HepG2 (cell line): ENCODE measurements at regions not wholly inside any gene's neighbourhood (a gene's known extent, or its start where the extent isn't known, plus 50 kb on each side); places are given as distances from the start of the nearest gene placed in this dataset.

ENCODE experiments used
- ATAC-seq: fragments of 200-7000 bp; cut with Tn5 transposase; 3 replicates; pipeline ENCODE4 v1.9.1; 2020; ENCODE audit warnings: mild to moderate bottlenecking, moderate library complexity
- BruUV-seq: library from RNA; stranded (reverse); fragments of 400-500 nt; replicated peaks from 2 replicates; lab custom pipeline; 2021; lab: Mats Ljungman, UMichigan
- CTCF ChIA-PET: fragments of 300-600 bp; formaldehyde crosslinking; extraction: SDS; loops from one replicate; lab custom pipeline; 2021; ENCODE audit warnings: low total read pairs, inconsistent platforms, low intra/inter-chr PET ratio; lab: Yijun Ruan, JAX
- POLR2A ChIA-PET: fragments of 350-600 bp; sonication (Branson Sonifier 250); formaldehyde crosslinking; loops from one replicate; lab custom pipeline; 2020; ENCODE audit warnings: antibody characterized with exemption, inconsistent platforms; lab: Yijun Ruan, JAX
- DNase-seq: peaks from one replicate; pipeline ENCODE4 v3.0.0-alpha.2; 2015; ENCODE audit warnings: low spot score
- FAIRE-seq: peaks from 3 replicates; lab custom pipeline; 2011; peaks lifted over from hg19 to GRCh38; lab: Jason Lieb, UNC
- H2AFZ ChIP-seq: one replicate; pipeline ENCODE4 v1.6.1; 2011; ENCODE audit warnings: low read length, inconsistent platforms
- H3K27ac ChIP-seq: fragments of 300-600 bp; 3 replicates; pipeline ENCODE4 v1.8.0; 2011; ENCODE audit warnings: mixed run types, mild to moderate bottlenecking, mixed read lengths, low read length, inconsistent platforms; ENCODE audit not compliant: insufficient read depth; ENCODE audit errors: extremely low read length
- H3K27me3 ChIP-seq, 2 experiments: fragments of 200-600 bp in 1 of 2; 2 replicates in 1 of 2; 3 replicates in 1 of 2; pipeline versions ENCODE4 v1.6.0 to v1.8.0; 2011; ENCODE audit warnings: low read length in 2 of 2, mild to moderate bottlenecking in 2 of 2, moderate library complexity in 2 of 2, inconsistent platforms in 1 of 2; ENCODE audit not compliant: insufficient read depth in 2 of 2, control insufficient read depth in 1 of 2
- H3K36me3 ChIP-seq, 2 experiments: fragments of 200-600 bp in 1 of 2; replicated peaks in 1 of 2; 2 replicates in 1 of 2; 3 replicates in 1 of 2; pipeline versions ENCODE4 v1.5.1 to v1.8.0; 2011; ENCODE audit warnings: low read length in 2 of 2, inconsistent platforms in 1 of 2; ENCODE audit not compliant: insufficient read depth in 2 of 2, control insufficient read depth in 1 of 2
- H3K4me1 ChIP-seq: 2 replicates; pipeline ENCODE4 v1.5.1; 2012; ENCODE audit warnings: low read length, inconsistent platforms; ENCODE audit not compliant: insufficient read depth
- H3K4me2 ChIP-seq: 2 replicates; pipeline ENCODE4 v1.6.0; 2011; ENCODE audit warnings: low read depth, low read length, inconsistent platforms
- H3K4me3 ChIP-seq, 3 experiments: fragments of 200-600 bp in 1 of 3; sonication (generic), shearing (Covaris generic) in 1 of 3; replicated peaks in 1 of 3; 2 replicates each; pipeline ENCODE4 v1.5.1; 2011 to 2016; ENCODE audit warnings: low read length in 3 of 3, inconsistent platforms in 2 of 3, low read depth in 2 of 3, mild to moderate bottlenecking in 2 of 3, control low read depth in 1 of 3, mixed read lengths in 1 of 3; ENCODE audit not compliant: insufficient read depth in 1 of 3
- H3K79me2 ChIP-seq: one replicate; pipeline ENCODE4 v1.6.1; 2011; ENCODE audit warnings: low read length, inconsistent platforms; ENCODE audit not compliant: insufficient read depth
- H3K9ac ChIP-seq: 2 replicates; pipeline ENCODE4 v1.6.0; 2011; ENCODE audit warnings: mild to moderate bottlenecking, low read depth, low read length, inconsistent platforms; ENCODE audit not compliant: insufficient read depth
- H3K9me3 ChIP-seq: 2 replicates; pipeline ENCODE4 v1.5.1; 2012; ENCODE audit warnings: mild to moderate bottlenecking, low read length
- H4K20me1 ChIP-seq: 2 replicates; pipeline ENCODE4 v1.6.0; 2011; ENCODE audit warnings: inconsistent platforms, mild to moderate bottlenecking, low read length, moderate library complexity; ENCODE audit not compliant: insufficient read depth
- BORCS8-MEF2B ChIP-seq: sonication (generic); formaldehyde crosslinking; IDR thresholded peaks from 2 replicates; pipeline ENCODE4 v1.8.0; 2022; ENCODE audit warnings: mild to moderate bottlenecking, missing genetic modification reagents
- DPF2 ChIP-seq: sonication (generic); formaldehyde crosslinking; IDR thresholded peaks from 2 replicates; pipeline ENCODE4 v1.4.0; 2020; ENCODE audit warnings: mild to moderate bottlenecking, low read depth, missing genetic modification reagents, borderline replicate concordance
- ETV5 ChIP-seq: IDR thresholded peaks from 2 replicates; pipeline ENCODE4 v1.6.1; 2018; ENCODE audit warnings: missing biosample characterization, missing genetic modification reagents, inconsistent platforms, borderline replicate concordance
- KDM5B ChIP-seq: sonication (generic); formaldehyde crosslinking; IDR thresholded peaks from 2 replicates; pipeline ENCODE4 v1.4.0; 2020; ENCODE audit warnings: missing genetic modification reagents, mild to moderate bottlenecking, borderline replicate concordance
- PCBP1 ChIP-seq: fragments of 200-400 bp; formaldehyde crosslinking; IDR thresholded peaks from 2 replicates; pipeline ENCODE4 v1.6.1; 2017; ENCODE audit warnings: mild to moderate bottlenecking, low read depth, low read length, borderline replicate concordance
- RFX3 ChIP-seq: IDR thresholded peaks from 2 replicates; pipeline ENCODE4 v1.6.1; 2016; ENCODE audit warnings: missing biosample characterization, missing genetic modification reagents
- ZNF224 ChIP-seq: sonication (generic); formaldehyde crosslinking; IDR thresholded peaks from 2 replicates; pipeline ENCODE4 v1.5.0; 2020; ENCODE audit warnings: mild to moderate bottlenecking, missing genetic modification reagents
- ZNF256 ChIP-seq: sonication (generic); formaldehyde crosslinking; conservative IDR thresholded peaks from 2 replicates; pipeline ENCODE4 v1.4.0; 2020; ENCODE audit warnings: missing genetic modification reagents
- ZNF317 ChIP-seq: sonication (generic); formaldehyde crosslinking; IDR thresholded peaks from 2 replicates; pipeline ENCODE4 v1.5.0; 2020; ENCODE audit warnings: mild to moderate bottlenecking, missing genetic modification reagents
- ZNF326 ChIP-seq: sonication (generic); formaldehyde crosslinking; IDR thresholded peaks from 2 replicates; pipeline ENCODE4 v1.4.0; 2020; ENCODE audit warnings: missing genetic modification reagents, borderline replicate concordance
- ZNF557 ChIP-seq: sonication (generic); formaldehyde crosslinking; IDR thresholded peaks from 2 replicates; pipeline ENCODE4 v1.4.0; 2020; ENCODE audit warnings: missing genetic modification reagents
- ZNF567 ChIP-seq: sonication (generic); formaldehyde crosslinking; IDR thresholded peaks from 2 replicates; pipeline ENCODE4 v1.8.1; 2023; ENCODE audit warnings: mild to moderate bottlenecking, missing genetic modification reagents, borderline replicate concordance
- ZNF652 ChIP-seq: IDR thresholded peaks from 2 replicates; pipeline ENCODE4 v1.6.1; 2016; ENCODE audit warnings: low read depth, borderline replicate concordance
- ZNF672 ChIP-seq: sonication (generic); formaldehyde crosslinking; IDR thresholded peaks from 2 replicates; pipeline ENCODE4 v1.8.1; 2022; ENCODE audit warnings: missing genetic modification reagents
- ZNF724P ChIP-seq: sonication (generic); formaldehyde crosslinking; IDR thresholded peaks from 2 replicates; pipeline ENCODE4 v1.8.0; 2022; ENCODE audit warnings: missing genetic modification reagents, borderline replicate concordance
- WGBS: methylation state at CpG from one replicate; pipeline ENCODE4 v1.1.6; 2017; ENCODE audit warnings: low lambda C conversion rate; 5-methylcytosine and 5-hydroxymethylcytosine counted together
- in situ Hi-C: cut with HindIII; loops from 2 replicates; pipeline ENCODE4 v1.10.0; 2017; ENCODE audit warnings: low pct_unique_long_range_greater_than_20kb; ENCODE audit not compliant: extremely low pct_ligation_motif_present
- intact Hi-C: fragments of 100-400 bp; cut with micrococcal nuclease; formaldehyde crosslinking; loops from one replicate; pipeline ENCODE4 v1.10.0; 2022; ENCODE audit not compliant: unreplicated experiment
- TF ChIP-seq, protein P1 (sequence below): sonication (generic); formaldehyde crosslinking; IDR thresholded peaks from 2 replicates; pipeline ENCODE4 v1.8.1; 2022; ENCODE audit warnings: mild to moderate bottlenecking, missing genetic modification reagents
- TF ChIP-seq, protein P2 (sequence below): sonication (generic); formaldehyde crosslinking; IDR thresholded peaks from 2 replicates; pipeline ENCODE4 v1.4.0; 2020; ENCODE audit warnings: missing genetic modification reagents
- TF ChIP-seq, protein P3 (sequence below): sonication (generic); IDR thresholded peaks from 2 replicates; pipeline ENCODE4 v1.6.1; 2016; ENCODE audit warnings: low read depth, borderline replicate concordance
- TF ChIP-seq, protein P4 (sequence below): sonication (generic); formaldehyde crosslinking; IDR thresholded peaks from 2 replicates; pipeline ENCODE4 v1.4.0; 2020; ENCODE audit warnings: missing genetic modification reagents, borderline replicate concordance
- TF ChIP-seq, protein P5 (sequence below): IDR thresholded peaks from 2 replicates; pipeline ENCODE4 v1.6.1; 2016

DNA sequence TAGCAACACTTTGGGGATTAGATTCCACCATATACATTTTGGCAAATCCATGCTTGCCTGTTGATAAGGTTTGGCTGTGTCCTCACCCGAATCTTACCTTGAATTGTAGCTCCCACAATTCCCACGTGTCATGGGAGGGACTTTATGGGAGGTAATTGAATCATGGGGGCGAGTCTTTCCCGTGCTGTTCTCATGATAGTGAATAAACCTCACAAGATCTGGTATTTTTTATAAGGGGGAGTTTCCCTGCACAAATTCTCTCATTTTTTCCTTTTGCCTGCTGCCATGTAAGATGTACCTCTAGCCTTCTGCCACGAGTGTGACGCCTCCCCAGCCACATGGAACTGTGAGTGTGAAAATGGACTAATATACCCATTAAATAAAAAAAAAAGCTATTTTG lies 265.3 kb downstream of the MRPL39 start:
- 4% methylated on average over 6 of the region's 6 CpGs for WGBS
- Histone ChIP-seq H3K4me3 (no peak overlapping the region), H2AFZ (no peak overlapping the region), H3K27ac (no peak overlapping the region), H3K9me3 (peaks cover 85% of the 10 kb centered on the region), H4K20me1 (no peaks in the 10 kb centered on the region), H3K4me1 (no peaks in the 10 kb centered on the region), H3K4me2 (no peak overlapping the region), H3K27me3 (no peaks in the 10 kb centered on the region), H3K9ac (no peak overlapping the region), H3K36me3 (no peaks in the 10 kb centered on the region), H3K79me2 (no peaks in the 10 kb centered on the region)
- in situ Hi-C loops, result no loop called here
- intact Hi-C loops, result no loop called here
- ChIA-PET CTCF (no interaction called here), POLR2A (no interaction called here)
- TF ChIP-seq ZNF256 (no peak), PCBP1 (no peak), BORCS8-MEF2B (no peak), ZNF557 (CRISPR knock-in tag) (no peak), RFX3 (no peak), KDM5B (CRISPR knock-in tag) (no peak), ZNF317 (CRISPR knock-in tag) (no peak), ZNF672 (no peak), DPF2 (no peak), ZNF652 (CRISPR knock-in tag) (no peak), ZNF224 (CRISPR knock-in tag) (no peak), ZNF567 (CRISPR knock-in tag) (no peak), ETV5 (CRISPR knock-in tag) (no peak), ZNF724P (CRISPR knock-in tag) (no peak), ZNF326 (CRISPR knock-in tag) (no peak)
- TF ChIP-seq, protein P1, sequence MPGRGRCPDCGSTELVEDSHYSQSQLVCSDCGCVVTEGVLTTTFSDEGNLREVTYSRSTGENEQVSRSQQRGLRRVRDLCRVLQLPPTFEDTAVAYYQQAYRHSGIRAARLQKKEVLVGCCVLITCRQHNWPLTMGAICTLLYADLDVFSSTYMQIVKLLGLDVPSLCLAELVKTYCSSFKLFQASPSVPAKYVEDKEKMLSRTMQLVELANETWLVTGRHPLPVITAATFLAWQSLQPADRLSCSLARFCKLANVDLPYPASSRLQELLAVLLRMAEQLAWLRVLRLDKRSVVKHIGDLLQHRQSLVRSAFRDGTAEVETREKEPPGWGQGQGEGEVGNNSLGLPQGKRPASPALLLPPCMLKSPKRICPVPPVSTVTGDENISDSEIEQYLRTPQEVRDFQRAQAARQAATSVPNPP (CRISPR knock-in tag), result no peak
- TF ChIP-seq, protein P2, sequence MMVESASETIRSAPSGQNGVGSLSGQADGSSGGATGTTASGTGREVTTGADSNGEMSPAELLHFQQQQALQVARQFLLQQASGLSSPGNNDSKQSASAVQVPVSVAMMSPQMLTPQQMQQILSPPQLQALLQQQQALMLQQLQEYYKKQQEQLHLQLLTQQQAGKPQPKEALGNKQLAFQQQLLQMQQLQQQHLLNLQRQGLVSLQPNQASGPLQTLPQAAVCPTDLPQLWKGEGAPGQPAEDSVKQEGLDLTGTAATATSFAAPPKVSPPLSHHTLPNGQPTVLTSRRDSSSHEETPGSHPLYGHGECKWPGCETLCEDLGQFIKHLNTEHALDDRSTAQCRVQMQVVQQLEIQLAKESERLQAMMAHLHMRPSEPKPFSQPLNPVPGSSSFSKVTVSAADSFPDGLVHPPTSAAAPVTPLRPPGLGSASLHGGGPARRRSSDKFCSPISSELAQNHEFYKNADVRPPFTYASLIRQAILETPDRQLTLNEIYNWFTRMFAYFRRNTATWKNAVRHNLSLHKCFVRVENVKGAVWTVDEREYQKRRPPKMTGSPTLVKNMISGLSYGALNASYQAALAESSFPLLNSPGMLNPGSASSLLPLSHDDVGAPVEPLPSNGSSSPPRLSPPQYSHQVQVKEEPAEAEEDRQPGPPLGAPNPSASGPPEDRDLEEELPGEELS, result no peak
- TF ChIP-seq, protein P3, sequence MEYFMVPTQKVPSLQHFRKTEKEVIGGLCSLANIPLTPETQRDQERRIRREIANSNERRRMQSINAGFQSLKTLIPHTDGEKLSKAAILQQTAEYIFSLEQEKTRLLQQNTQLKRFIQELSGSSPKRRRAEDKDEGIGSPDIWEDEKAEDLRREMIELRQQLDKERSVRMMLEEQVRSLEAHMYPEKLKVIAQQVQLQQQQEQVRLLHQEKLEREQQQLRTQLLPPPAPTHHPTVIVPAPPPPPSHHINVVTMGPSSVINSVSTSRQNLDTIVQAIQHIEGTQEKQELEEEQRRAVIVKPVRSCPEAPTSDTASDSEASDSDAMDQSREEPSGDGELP, result no peak
- TF ChIP-seq, protein P4, sequence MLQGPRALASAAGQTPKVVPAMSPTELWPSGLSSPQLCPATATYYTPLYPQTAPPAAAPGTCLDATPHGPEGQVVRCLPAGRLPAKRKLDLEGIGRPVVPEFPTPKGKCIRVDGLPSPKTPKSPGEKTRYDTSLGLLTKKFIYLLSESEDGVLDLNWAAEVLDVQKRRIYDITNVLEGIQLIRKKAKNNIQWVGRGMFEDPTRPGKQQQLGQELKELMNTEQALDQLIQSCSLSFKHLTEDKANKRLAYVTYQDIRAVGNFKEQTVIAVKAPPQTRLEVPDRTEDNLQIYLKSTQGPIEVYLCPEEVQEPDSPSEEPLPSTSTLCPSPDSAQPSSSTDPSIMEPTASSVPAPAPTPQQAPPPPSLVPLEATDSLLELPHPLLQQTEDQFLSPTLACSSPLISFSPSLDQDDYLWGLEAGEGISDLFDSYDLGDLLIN, result no peak
- TF ChIP-seq, protein P5, sequence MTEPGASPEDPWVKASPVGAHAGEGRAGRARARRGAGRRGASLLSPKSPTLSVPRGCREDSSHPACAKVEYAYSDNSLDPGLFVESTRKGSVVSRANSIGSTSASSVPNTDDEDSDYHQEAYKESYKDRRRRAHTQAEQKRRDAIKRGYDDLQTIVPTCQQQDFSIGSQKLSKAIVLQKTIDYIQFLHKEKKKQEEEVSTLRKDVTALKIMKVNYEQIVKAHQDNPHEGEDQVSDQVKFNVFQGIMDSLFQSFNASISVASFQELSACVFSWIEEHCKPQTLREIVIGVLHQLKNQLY (CRISPR knock-in tag), result no peak
- BruUV-seq, result no TSS peak
- no peak for ATAC-seq
- DNase-seq, result no peak
- no peak for FAIRE-seq
